ENCODE measurements at regions not wholly inside any gene's neighbourhood (a gene's known extent, or its start where the extent isn't known, plus 50 kb on each side); places are given as distances from the start of the nearest gene placed in this dataset.

DNA sequence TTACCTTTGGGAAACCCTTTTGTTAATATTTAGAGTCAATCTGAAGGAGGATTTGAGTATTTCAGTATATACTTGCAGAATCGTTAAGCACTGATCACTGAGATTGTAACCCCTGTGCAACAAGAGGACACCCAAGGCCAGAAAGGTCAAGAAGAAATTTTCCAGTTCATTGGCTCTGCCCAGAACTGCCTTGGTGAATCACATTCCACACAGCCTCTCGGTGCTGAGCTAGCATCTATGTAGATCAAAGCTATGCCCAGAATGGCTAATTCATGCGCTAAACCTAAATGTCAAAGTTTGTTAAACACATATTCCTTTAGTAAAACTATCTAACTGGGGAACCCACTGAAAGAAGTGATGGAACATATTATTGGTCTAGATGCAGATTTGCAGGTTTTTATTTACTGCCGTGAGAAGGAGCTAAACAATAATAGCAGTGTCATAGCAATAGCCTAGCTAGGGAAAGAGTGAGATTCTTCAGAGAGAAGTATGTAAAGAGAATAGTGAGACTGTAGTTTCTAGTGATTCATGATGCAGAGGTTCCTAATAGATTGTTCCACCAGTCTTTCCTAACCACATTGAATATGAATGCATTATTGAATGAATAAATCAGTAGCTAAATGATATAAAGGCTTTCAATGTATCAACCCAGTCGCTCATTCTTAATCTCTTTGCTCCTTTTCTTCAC lies 423.2 kb upstream of the CRIM1 start:
- ChIA-PET POLR2A (no interaction called here), CTCF (no interaction called here)
- ATAC-seq (ENCODE audit: low read depth) = no peak
- Mint-ChIP-seq H3K27me3 (no peaks in the 10 kb centered on the region), H3K4me1 (no peaks in the 10 kb centered on the region), H3K27ac (no peak overlapping the region), H3K4me3 (no peak overlapping the region), H3K36me3 (ENCODE audit: low read depth) (no peaks in the 10 kb centered on the region), H3K9me3 (no peaks in the 10 kb centered on the region)
- intact Hi-C loops (cut with micrococcal nuclease) = no loop called here
- DNase-seq = no peak
- no peak for TF ChIP-seq CTCF (IDR thresholded peaks at IDR 0.05)

- intact Hi-C loops (cut with micrococcal nuclease) = no loop called here
- ATAC-seq (ENCODE audit: low read depth) (no peak), DNase-seq (no peak)
- Mint-ChIP-seq H3K27me3 (no peaks in the 10 kb centered on the region), H3K36me3 (ENCODE audit: low read depth) (no peaks in the 10 kb centered on the region), H3K4me1 (no peaks in the 10 kb centered on the region), H3K4me3 (no peak overlapping the region), H3K27ac (no peak overlapping the region), H3K9me3 (no peaks in the 10 kb centered on the region)
- POLR2A ChIA-PET = no interaction called here
- no peak for TF ChIP-seq CTCF (IDR thresholded peaks at IDR 0.05)
- CTCF ChIA-PET = no interaction called here
Observed at GRCh38 chr2:35931626-35932025, 424.0 kb upstream of the CRIM1 start.

DNA sequence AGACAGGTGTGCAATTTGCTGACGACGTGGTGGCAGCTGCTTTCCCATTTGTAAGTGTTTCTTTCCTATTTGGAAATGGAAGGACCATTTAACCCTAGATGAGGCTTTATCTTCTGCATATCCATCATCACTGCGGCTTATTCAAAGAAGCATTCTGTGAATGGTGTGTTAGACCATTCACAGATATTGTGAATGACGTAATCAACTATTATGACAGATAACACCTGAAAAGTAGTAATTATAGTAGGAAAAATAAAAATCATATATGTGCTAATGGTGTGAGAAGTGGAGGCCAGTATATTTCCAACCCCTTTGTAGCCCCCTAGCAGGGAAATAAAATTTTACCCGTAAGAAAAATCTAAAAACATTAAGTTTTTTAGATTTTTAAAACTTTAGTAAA lies 424.5 kb upstream of the CRIM1 start:
- no peak for ATAC-seq (ENCODE audit: low read depth)
- no peak overlapping the region for H3K4me3 Mint-ChIP-seq
- H3K36me3 Mint-ChIP-seq (ENCODE audit: low read depth) = no peaks in the 10 kb centered on the region
- ChIA-PET POLR2A (no interaction called here), CTCF (no interaction called here)
- no peak overlapping the region for H3K27ac Mint-ChIP-seq
- H3K9me3 Mint-ChIP-seq = no peaks in the 10 kb centered on the region
- no peak for TF ChIP-seq CTCF (IDR thresholded peaks at IDR 0.05)
- H3K4me1 Mint-ChIP-seq = no peaks in the 10 kb centered on the region
- DNase-seq = no peak
- H3K27me3 Mint-ChIP-seq = no peaks in the 10 kb centered on the region
- intact Hi-C loops (cut with micrococcal nuclease) = no loop called here

DNA sequence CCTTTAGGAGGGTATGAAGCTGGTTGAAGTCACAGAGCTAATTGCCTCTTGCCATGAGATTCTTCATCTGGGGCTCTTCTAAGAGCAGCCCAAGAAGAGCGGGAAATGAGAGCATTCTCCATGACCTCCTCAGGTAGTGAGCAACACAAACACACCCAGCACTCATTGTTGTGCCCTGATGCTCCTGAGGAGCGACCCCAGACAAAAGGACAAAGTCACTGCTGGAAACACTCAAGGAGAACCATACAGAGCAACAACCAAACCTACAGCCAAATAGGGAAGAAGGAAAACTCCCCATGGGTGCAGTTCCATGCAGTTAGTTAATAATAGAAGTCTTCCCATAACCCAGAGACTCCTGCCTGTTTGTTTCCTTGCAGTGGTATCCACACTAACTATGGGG lies 426.0 kb upstream of the CRIM1 start:
- ChIA-PET POLR2A (no interaction called here), CTCF (no interaction called here)
- intact Hi-C loops (cut with micrococcal nuclease) = no loop called here
- no peak for DNase-seq
- Mint-ChIP-seq H3K9me3 (no peaks in the 10 kb centered on the region), H3K4me3 (no peak overlapping the region), H3K36me3 (ENCODE audit: low read depth) (no peaks in the 10 kb centered on the region), H3K27me3 (no peaks in the 10 kb centered on the region), H3K27ac (no peak overlapping the region), H3K4me1 (no peaks in the 10 kb centered on the region)
- TF ChIP-seq CTCF (IDR thresholded peaks at IDR 0.05) = no peak
- no peak for ATAC-seq (ENCODE audit: low read depth)

GRCh38 chr2:35920061-35920460 lies 435.5 kb upstream of the CRIM1 start:
- no peak for TF ChIP-seq CTCF (IDR thresholded peaks at IDR 0.05)
- ATAC-seq (ENCODE audit: low read depth) = no peak
- Mint-ChIP-seq H3K27ac (no peak overlapping the region), H3K9me3 (no peaks in the 10 kb centered on the region), H3K4me1 (no peaks in the 10 kb centered on the region), H3K4me3 (no peak overlapping the region), H3K27me3 (no peaks in the 10 kb centered on the region), H3K36me3 (ENCODE audit: low read depth) (no peaks in the 10 kb centered on the region)
- intact Hi-C loops (cut with micrococcal nuclease) = no loop called here
- CTCF ChIA-PET = no interaction called here
- DNase-seq = no peak
- POLR2A ChIA-PET = no interaction called here

All from activated B cell treated with CpG ODN at 0.5 μM for 24 hours (primary cell).